Fibroblast of mammary gland (primary cell): ENCODE measurements at regions not wholly inside any gene's neighbourhood (a gene's known extent, or its start where the extent isn't known, plus 50 kb on each side); places are given as distances from the start of the nearest gene placed in this dataset.
"Not testable (repeated sequence)": the region's sequence is repeated elsewhere in the genome, so short reads cannot be mapped to it uniquely, and the experiment has no call there.

ENCODE experiments used
- DNase-seq: peaks from one replicate; pipeline ENCODE4 v3.0.0-alpha.2; 2010; ENCODE audit warnings: low read depth
- H3K4me3 ChIP-seq: 2 replicates; pipeline ENCODE4 v1.5.1; 2011; ENCODE audit warnings: low read depth, mild to moderate bottlenecking, low read length, moderate library complexity; ENCODE audit not compliant: control insufficient read depth
- TF ChIP-seq, protein P1 (sequence below): conservative IDR thresholded peaks from 2 replicates; pipeline ENCODE4 v1.5.1; 2011; ENCODE audit warnings: low read depth, low read length, inconsistent platforms; ENCODE audit not compliant: control insufficient read depth, insufficient read depth

DNA sequence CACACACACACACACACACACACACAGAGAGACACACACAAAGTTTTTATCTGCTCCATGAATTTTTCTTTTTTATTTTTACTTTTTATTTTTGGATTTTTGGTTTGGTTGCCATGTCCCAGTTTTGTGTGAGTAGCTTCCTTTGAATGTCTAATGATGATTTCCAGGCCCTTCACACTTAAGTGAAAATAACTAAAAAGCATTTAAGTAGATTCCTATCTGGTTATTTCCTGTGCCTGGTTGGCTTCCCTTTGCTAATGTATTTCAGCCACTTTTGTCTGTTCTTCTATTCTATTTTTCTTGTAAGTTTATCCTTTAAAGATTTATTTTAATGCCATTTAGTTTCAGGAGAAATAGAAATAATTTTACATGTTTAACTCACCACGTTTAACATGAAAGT lies 755.4 kb downstream of the SLC6A15 start:
- no peak for DNase-seq
- H3K4me3 ChIP-seq, result no peak overlapping the region
- TF ChIP-seq, protein P1, sequence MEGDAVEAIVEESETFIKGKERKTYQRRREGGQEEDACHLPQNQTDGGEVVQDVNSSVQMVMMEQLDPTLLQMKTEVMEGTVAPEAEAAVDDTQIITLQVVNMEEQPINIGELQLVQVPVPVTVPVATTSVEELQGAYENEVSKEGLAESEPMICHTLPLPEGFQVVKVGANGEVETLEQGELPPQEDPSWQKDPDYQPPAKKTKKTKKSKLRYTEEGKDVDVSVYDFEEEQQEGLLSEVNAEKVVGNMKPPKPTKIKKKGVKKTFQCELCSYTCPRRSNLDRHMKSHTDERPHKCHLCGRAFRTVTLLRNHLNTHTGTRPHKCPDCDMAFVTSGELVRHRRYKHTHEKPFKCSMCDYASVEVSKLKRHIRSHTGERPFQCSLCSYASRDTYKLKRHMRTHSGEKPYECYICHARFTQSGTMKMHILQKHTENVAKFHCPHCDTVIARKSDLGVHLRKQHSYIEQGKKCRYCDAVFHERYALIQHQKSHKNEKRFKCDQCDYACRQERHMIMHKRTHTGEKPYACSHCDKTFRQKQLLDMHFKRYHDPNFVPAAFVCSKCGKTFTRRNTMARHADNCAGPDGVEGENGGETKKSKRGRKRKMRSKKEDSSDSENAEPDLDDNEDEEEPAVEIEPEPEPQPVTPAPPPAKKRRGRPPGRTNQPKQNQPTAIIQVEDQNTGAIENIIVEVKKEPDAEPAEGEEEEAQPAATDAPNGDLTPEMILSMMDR, result no peak

DNA sequence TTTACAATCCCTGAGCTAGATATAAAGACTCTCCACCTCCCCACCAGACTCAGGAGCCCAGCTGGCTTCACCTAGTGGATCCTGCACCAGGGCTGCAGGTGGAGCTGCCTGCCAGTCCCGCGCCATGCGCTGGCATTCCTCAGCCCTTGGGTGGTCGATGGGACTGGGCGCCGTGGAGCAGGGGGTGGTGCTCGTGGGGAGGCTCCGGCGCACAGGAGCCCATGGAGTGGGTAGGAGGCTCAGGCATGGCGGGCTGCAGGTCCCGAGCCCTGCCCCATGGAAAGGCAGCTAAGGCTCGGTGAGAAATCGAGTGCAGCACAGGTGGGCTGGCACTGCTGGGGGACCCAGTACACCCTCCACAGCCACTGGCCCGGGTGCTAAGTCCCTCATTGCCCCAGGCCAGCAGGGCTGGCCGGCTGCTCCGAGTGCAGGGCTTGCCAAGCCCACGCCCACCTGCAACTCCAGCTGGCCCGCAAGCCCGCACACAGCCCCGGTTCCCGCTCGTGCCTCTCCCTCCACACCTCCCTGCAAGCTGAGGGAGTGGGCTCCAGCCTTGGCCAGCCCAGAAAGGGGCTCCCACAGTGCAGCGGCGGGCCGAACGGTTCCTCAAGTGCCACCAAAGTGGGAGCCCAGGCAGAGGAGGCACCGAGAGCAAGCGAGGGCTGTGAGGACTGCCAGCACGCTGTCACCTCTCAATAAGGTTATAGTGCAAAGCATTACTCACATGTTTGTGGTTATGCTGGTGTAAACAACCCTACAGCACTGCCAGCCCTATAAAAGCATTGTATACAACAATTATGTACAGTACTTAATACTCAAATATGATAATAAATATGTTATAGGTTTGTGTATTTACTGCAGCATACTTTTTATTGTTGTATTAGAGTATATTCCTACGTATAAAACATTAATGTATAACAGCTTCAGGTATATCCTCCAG lies 757.3 kb downstream of the SLC6A15 start:
- DNase-seq, H3K4me3 ChIP-seq: not testable (repeated sequence)

DNA sequence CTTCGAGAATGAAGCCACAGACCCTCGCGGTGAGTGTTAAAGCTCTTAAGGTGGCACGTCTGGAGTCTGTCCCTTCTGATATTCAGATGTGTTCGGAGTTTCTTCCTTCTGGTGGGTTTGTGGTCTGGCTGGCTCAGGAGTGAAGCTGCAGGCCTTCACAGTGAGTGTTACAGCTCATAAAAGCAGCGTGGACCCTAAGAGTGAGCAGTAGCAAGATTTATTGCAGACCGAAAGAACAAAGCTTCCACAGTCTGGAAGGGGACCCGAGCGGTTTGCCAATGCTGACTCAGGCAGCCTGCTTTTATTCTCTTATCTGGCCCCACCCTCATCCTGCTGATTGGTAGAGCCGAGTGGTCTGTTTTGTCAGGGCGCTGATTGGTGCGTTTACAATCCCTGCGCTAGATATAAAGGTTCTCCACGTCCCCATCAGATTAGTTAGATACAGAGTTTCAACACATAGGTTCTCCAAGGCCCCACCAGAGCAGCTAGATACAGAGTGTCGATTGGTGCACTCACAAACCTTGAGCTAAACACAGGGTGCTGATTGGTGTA lies 758.1 kb downstream of the SLC6A15 start:
- not testable (repeated sequence) for DNase-seq, H3K4me3 ChIP-seq

DNA sequence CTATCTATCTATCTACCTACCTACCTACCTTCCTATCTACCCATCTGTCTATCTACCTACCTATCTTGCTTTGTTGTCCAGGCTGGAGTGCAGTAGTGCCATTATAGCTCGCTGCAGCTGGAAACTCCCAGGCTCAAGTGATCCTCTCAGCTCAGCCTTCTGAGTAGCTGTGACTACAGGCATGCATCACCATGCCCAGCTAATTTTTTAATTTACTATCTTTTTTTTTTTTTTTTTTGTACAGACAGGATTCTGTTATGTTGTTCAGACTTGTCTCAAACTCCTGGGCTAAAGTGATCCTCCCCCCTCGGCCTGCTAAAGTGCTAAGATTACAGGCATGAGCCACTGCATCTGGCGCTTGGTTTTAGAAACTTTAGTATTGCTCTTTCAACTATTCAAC lies 762.4 kb downstream of the SLC6A15 start:
- H3K4me3 ChIP-seq, result no peak overlapping the region
- TF ChIP-seq, protein P1, result no peak
- DNase-seq, result no peak

DNA sequence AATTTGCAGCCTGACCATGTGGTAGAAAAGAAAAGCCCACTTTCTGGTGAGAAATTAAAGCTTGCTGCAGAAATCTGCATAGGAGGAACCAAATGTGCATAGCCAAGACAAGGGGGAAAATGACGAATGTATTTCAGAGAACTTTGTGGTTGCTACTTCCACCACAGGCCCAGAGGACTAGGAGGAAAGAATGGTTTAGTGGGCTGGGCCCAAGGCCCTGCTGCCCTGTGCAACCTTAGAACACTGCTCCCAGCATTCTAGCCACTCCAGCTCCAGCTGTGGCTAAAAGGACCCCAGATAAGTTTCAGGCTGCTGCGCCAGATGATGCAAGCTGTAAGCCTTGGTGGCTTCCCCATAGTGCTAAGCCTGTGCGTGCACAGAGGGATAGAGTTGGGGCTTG lies 764.3 kb downstream of the SLC6A15 start:
- H3K4me3 ChIP-seq, result no peak overlapping the region
- no peak for DNase-seq
- TF ChIP-seq, protein P1, result no peak

DNA sequence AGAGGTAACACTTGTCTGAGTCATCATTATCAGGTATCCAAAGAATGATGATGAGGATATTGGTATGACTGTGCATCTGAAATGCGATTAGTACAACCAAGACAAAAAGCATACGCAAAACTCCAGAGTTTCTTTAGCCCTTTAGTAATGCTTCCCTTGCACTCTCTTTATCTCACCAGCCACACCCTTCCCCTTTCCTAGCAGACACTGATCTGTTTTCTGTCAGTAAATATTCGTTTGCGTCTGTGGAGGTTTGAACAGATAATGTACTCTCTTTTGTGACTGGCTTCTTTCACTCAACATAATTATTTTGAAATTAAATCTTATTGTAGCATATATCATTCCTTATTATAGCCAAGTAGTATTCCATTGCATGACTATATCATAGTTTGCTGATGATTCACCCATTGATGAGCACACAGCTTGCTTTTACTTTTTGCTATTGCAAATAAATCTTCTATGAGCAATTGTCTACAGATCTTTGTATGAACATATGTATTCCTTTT lies 775.7 kb downstream of the SLC6A15 start:
- no peak overlapping the region for H3K4me3 ChIP-seq
- TF ChIP-seq, protein P1, result no peak
- DNase-seq, result peak; percentile 81

DNA sequence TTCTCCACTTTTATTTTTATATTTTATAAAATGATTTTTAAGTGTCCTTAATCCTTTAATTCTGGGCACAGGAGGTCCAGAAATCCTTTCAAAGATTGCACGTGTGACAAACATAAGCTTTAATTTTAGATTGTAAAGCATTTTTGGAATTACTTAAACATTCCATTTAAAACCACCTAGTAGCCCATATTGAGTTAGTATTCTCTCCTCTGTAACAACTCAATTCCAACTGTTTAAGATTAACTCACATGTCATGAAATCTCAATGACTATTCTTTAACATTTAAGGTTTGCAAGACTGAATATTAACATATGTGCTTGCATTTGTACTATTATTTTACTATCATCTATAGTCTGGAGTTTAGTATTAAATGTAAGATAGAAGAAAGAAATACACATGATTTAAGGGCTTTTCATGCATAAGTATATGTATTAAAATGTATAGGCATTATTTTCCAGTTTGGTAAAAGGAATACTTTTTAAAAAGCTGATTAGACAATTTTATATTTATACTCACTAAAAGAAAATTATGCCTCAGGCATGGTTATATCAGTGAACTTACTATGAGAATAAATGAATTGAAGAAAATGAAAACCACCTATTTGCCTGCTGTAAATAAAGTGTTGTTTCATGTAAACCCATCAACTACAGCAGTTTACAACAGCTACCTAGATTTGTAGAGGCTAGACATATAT lies 776.9 kb downstream of the SLC6A15 start:
- TF ChIP-seq, protein P1, result no peak
- no peak for DNase-seq

More for the DNA sequence above, 776.9 kb downstream of the SLC6A15 start:
- no peak overlapping the region for H3K4me3 ChIP-seq
